ENCODE measurements at regions not wholly inside any gene's neighbourhood (a gene's known extent, or its start where the extent isn't known, plus 50 kb on each side); places are given as distances from the start of the nearest gene placed in this dataset.

GRCh38 chr3:5366746-5367145 is 179.2 kb downstream of the EDEM1 start:
- TF ChIP-seq CTCF (IDR thresholded peaks at IDR 0.05 in 8 of 11, conservative IDR thresholded peaks at IDR 0.05 in 3 of 11) (no peak), POLR2A (IDR thresholded peaks at IDR 0.05) (no peak)

Data from spleen (tissue), 7 donors.